ENCODE measurements at regions not wholly inside any gene's neighbourhood (a gene's known extent, or its start where the extent isn't known, plus 50 kb on each side); places are given as distances from the start of the nearest gene placed in this dataset.

DNA sequence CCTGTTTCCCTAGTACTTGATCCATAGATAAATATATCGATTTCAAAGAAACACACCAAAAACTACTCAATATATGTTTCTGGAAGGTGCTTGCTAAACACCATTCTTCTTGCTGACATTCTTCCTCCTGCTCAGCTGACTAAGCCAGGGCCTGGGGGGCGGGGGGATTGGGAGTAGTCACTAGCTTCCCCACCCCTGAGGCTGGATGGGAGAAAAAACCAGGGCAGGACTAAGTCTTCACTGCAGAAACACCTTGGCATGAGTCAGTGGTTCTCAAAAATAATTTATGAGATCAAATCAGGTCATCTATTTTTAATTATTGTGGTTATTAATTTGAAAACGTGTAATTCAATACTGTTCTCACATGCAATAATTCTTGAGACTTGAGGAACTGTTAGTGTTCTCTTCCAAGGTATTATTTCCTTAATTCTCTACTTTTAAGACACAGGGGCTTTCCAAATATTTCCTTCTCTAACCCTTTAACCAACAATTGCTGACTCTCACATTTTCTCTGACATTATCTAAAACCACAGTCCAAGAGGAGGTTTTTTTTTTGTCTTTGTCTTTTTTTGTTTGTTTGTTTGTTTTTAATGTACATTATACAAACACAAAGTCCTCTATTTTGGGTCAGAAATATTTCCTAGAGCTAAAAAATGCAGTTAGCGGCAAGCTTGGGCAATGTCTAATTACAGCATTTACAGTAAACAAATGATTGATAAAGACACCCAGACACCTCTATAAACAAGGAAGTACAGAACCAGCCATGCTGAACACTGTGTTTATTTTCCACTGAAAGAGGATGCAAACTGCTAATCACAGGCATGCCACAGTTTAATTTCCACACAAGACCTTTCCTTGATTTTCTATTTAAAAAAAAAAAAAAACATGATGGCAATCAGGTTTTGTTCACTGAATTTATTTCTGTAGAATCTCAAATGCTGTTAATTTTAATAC lies 120.3 kb upstream of the USP9X start:
- TF ChIP-seq, protein P1, sequence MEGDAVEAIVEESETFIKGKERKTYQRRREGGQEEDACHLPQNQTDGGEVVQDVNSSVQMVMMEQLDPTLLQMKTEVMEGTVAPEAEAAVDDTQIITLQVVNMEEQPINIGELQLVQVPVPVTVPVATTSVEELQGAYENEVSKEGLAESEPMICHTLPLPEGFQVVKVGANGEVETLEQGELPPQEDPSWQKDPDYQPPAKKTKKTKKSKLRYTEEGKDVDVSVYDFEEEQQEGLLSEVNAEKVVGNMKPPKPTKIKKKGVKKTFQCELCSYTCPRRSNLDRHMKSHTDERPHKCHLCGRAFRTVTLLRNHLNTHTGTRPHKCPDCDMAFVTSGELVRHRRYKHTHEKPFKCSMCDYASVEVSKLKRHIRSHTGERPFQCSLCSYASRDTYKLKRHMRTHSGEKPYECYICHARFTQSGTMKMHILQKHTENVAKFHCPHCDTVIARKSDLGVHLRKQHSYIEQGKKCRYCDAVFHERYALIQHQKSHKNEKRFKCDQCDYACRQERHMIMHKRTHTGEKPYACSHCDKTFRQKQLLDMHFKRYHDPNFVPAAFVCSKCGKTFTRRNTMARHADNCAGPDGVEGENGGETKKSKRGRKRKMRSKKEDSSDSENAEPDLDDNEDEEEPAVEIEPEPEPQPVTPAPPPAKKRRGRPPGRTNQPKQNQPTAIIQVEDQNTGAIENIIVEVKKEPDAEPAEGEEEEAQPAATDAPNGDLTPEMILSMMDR (IDR thresholded peaks at IDR 0.05), result no peak
- TF ChIP-seq POLR2AphosphoS5 (IDR thresholded peaks at IDR 0.05; ENCODE audit: insufficient read depth in 1 of 2, low read depth in 1 of 2), result no peak
